Panc1 (cell line): ENCODE measurements at regions not wholly inside any gene's neighbourhood (a gene's known extent, or its start where the extent isn't known, plus 50 kb on each side); places are given as distances from the start of the nearest gene placed in this dataset.
A peak's percentile ranks its signal among the peaks of the same experiment; 100 is the strongest.

Experiments used
- ATAC-seq: fragments of 200-7000 bp; cut with Tn5 transposase; 2 replicates; pipeline ENCODE4 v1.9.1; 2020; ENCODE audit warnings: mild to moderate bottlenecking, moderate library complexity
- BruUV-seq: library from RNA; stranded (reverse); fragments of 400-500 nt; replicated peaks from 2 replicates; lab custom pipeline; 2021; lab: Mats Ljungman, UMichigan
- CTCF ChIA-PET: fragments of 300-600 bp; sonication (Branson Sonifier 250); formaldehyde crosslinking; loops from one replicate; lab custom pipeline; 2022; ENCODE audit warnings: antibody characterized with exemption; lab: Charles Lee
- POLR2A ChIA-PET: fragments of 300-600 bp; sonication (Branson Sonifier 250); formaldehyde crosslinking; loops from one replicate; lab custom pipeline; 2022; ENCODE audit warnings: antibody characterized with exemption; lab: Charles Lee
- DNase-seq: peaks from one replicate; pipeline ENCODE4 v3.0.0-alpha.2; 2010; ENCODE audit warnings: low read depth, low spot score
- H3K27ac ChIP-seq: 2 replicates; pipeline ENCODE4 v1.5.1; 2011; ENCODE audit warnings: mild to moderate bottlenecking, low read length, inconsistent platforms
- H3K27me3 ChIP-seq: fragments of 200-500 bp; sonication (Bioruptor generic); 2 replicates; pipeline ENCODE4 v1.6.0; 2014; ENCODE audit warnings: low read length, inconsistent platforms; ENCODE audit not compliant: control insufficient read depth, insufficient read depth
- H3K36me3 ChIP-seq: fragments of 200-500 bp; sonication (Bioruptor generic); 2 replicates; pipeline ENCODE4 v1.5.1; 2014; ENCODE audit warnings: inconsistent platforms, mild to moderate bottlenecking, low read length, moderate library complexity; ENCODE audit not compliant: control insufficient read depth, insufficient read depth
- H3K4me1 ChIP-seq: 2 replicates; pipeline ENCODE4 v1.5.1; 2011; ENCODE audit warnings: inconsistent platforms, mild to moderate bottlenecking, low read length, moderate library complexity; ENCODE audit not compliant: control insufficient read depth, insufficient read depth
- H3K4me3 ChIP-seq, 2 experiments: 2 replicates each; pipeline ENCODE4 v1.5.1; 2011 to 2012; ENCODE audit warnings: low read depth in 2 of 2, low read length in 2 of 2, mild to moderate bottlenecking in 2 of 2, inconsistent platforms in 1 of 2, moderate library complexity in 1 of 2
- H3K9me3 ChIP-seq: fragments of 200-500 bp; sonication (Bioruptor generic); 2 replicates; pipeline ENCODE4 v1.5.1; 2014; ENCODE audit warnings: low read depth, mild to moderate bottlenecking, inconsistent platforms, low read length, moderate library complexity; ENCODE audit not compliant: control insufficient read depth, insufficient read depth
- POLR2AphosphoS5 ChIP-seq: IDR thresholded peaks from 2 replicates; pipeline ENCODE4 v1.6.1; 2012; ENCODE audit warnings: mild to moderate bottlenecking, low read depth, low read length, moderate library complexity
- SIN3A ChIP-seq: IDR thresholded peaks from 2 replicates; pipeline ENCODE4 v1.6.1; 2012; ENCODE audit warnings: low read depth, mild to moderate bottlenecking, low read length, moderate library complexity, borderline replicate concordance; ENCODE audit not compliant: insufficient read depth
- TCF7L2 ChIP-seq: IDR thresholded peaks from 2 replicates; pipeline ENCODE4 v1.6.1; 2011; ENCODE audit warnings: mild to moderate bottlenecking, low read depth, low read length, inconsistent platforms
- in situ Hi-C: cut with HindIII; loops from 2 replicates; pipeline ENCODE4 v1.10.0; 2016; ENCODE audit warnings: low sequenced_read_pairs, low pct_unique_long_range_greater_than_20kb
- intact Hi-C: fragments of 100-400 bp; cut with micrococcal nuclease; formaldehyde crosslinking; loops from one replicate; pipeline ENCODE4 v1.10.0; 2022; ENCODE audit not compliant: unreplicated experiment
- TF ChIP-seq, protein P1 (sequence below), 2 experiments: IDR thresholded peaks; 2 replicates each; pipeline ENCODE4 v1.6.1; 2011 to 2012; ENCODE audit warnings: low read depth in 2 of 2, control low read depth in 1 of 2, low read length in 1 of 2, mild to moderate bottlenecking in 1 of 2, moderate library complexity in 1 of 2; ENCODE audit not compliant: insufficient read depth in 1 of 2
- TF ChIP-seq, protein P2 (sequence below): fragments of 450-650 bp; IDR thresholded peaks from 2 replicates; pipeline ENCODE4 v1.5.1; 2017; ENCODE audit warnings: mild to moderate bottlenecking

DNA sequence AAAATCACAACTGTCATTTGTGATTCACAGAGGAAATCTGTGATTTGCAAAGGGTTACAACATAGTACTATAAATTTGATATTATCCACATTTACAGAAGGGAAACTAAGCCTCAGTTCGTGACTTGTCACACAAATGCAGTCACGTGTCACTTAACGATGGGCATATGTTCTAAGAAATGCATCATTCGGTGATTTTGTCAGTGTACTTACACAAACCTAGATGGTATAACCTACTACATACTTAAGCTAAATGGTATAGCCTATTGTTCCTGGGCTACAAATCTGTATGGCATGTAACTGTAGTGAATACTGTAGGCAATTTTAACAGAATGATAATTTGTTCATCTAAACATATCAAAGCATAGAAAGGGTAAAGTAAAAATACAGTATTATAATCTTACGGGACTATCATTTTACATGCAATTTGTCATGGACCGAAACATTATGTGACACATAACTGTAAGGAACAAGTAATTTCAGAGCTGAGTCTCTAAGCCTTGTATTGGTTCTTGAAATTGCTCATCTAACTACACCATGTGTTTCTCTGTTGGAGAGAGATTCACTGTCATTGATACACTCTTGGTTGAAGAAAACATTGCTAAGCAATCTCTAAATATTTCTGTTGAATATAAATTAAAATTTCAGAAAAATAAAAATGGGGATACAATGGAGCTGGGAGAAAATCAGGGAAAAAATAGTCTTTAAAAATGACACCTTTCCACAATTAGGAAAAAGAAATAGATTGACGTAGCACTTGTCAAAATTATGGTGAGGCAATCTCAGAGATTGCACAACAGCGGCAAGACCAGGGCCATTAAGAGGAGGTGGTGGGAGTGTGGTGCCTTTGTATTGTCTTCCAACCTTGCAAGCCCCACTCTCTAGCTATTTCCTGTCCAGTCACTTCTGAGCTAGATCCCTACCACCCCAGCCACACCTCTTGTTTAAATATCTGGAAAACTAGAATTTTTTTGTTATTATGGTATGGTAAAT is 645.8 kb upstream of the TBL1XR1 start:
- CTCF ChIA-PET = no interaction called here
- TF ChIP-seq POLR2AphosphoS5 (no peak), TCF7L2 (no peak), SIN3A (no peak)
- TF ChIP-seq, protein P1, sequence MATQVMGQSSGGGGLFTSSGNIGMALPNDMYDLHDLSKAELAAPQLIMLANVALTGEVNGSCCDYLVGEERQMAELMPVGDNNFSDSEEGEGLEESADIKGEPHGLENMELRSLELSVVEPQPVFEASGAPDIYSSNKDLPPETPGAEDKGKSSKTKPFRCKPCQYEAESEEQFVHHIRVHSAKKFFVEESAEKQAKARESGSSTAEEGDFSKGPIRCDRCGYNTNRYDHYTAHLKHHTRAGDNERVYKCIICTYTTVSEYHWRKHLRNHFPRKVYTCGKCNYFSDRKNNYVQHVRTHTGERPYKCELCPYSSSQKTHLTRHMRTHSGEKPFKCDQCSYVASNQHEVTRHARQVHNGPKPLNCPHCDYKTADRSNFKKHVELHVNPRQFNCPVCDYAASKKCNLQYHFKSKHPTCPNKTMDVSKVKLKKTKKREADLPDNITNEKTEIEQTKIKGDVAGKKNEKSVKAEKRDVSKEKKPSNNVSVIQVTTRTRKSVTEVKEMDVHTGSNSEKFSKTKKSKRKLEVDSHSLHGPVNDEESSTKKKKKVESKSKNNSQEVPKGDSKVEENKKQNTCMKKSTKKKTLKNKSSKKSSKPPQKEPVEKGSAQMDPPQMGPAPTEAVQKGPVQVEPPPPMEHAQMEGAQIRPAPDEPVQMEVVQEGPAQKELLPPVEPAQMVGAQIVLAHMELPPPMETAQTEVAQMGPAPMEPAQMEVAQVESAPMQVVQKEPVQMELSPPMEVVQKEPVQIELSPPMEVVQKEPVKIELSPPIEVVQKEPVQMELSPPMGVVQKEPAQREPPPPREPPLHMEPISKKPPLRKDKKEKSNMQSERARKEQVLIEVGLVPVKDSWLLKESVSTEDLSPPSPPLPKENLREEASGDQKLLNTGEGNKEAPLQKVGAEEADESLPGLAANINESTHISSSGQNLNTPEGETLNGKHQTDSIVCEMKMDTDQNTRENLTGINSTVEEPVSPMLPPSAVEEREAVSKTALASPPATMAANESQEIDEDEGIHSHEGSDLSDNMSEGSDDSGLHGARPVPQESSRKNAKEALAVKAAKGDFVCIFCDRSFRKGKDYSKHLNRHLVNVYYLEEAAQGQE (IDR thresholded peaks at IDR 0.05; ENCODE audit: insufficient read depth in 1 of 2, low read depth in 2 of 2, low read length in 1 of 2) = no peak
- TF ChIP-seq, protein P2, sequence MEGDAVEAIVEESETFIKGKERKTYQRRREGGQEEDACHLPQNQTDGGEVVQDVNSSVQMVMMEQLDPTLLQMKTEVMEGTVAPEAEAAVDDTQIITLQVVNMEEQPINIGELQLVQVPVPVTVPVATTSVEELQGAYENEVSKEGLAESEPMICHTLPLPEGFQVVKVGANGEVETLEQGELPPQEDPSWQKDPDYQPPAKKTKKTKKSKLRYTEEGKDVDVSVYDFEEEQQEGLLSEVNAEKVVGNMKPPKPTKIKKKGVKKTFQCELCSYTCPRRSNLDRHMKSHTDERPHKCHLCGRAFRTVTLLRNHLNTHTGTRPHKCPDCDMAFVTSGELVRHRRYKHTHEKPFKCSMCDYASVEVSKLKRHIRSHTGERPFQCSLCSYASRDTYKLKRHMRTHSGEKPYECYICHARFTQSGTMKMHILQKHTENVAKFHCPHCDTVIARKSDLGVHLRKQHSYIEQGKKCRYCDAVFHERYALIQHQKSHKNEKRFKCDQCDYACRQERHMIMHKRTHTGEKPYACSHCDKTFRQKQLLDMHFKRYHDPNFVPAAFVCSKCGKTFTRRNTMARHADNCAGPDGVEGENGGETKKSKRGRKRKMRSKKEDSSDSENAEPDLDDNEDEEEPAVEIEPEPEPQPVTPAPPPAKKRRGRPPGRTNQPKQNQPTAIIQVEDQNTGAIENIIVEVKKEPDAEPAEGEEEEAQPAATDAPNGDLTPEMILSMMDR = no peak

DNA sequence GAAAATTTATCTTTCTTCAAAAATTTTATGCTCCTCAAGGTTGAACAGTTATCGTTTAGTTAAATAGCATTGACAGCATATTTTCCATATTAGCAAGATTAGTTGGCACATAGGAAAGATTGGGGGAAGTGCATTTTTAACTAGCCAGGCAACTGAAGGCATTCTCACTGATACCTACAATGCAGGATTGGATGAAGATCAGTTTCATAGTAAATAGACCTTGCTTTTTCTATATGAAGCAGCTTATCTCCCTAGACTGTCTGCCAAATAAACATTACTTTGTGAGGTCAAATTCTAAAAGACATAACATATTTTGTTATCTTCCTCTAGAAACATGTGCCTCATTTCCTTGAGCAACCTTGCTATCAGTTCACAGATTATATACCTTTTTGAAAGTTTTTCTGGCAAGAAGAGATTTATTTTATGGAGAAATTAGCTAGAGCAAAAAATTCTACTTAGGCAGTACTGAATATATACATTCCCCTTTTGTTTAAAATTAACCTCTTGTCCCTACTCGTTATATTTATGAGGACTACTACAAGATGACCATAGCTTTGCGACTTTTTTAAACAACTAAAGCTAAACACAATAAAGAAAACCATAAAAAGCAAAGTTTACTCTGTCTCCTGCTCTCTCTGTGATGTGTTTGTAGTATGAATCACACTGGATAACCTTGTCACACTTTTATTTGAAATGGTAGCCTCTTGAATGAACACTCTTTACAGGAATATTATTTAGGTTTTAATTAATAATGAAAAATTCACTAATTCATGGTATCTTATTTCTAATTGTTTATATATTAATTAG is 654.9 kb upstream of the TBL1XR1 start:
- CTCF ChIA-PET = interaction anchor here (0.6 kb wide), 1 partner anchor 609 kb away, joined by 3 read pairs; no protein-coding TSS in a partner anchor
- in situ Hi-C loops (no loop called here), intact Hi-C loops (no loop called here)

More for the DNA sequence above, 645.8 kb upstream of the TBL1XR1 start:
- POLR2A ChIA-PET = no interaction called here
- H3K4me1 ChIP-seq = no peaks in the 10 kb centered on the region
- H3K27ac ChIP-seq = peak overlapping the region; percentile 37; the same call in 1 of the 2 replicates
- intact Hi-C loops = no loop called here
- DNase-seq = no peak
- H3K27me3 ChIP-seq = no peaks in the 10 kb centered on the region
- no TSS peak for BruUV-seq
- in situ Hi-C loops = no loop called here
- no peak for ATAC-seq
- no peaks in the 10 kb centered on the region for H3K36me3 ChIP-seq
- H3K9me3 ChIP-seq = no peaks in the 10 kb centered on the region
- H3K4me3 ChIP-seq = no peak overlapping the region

More for the DNA sequence above, 654.9 kb upstream of the TBL1XR1 start:
- TF ChIP-seq, protein P1 (IDR thresholded peaks at IDR 0.05; ENCODE audit: insufficient read depth in 1 of 2, low read depth in 2 of 2, low read length in 1 of 2) = 0 out of 4 replicates have a peak, but pooled peaks of 1 of the 2 experiments have one; percentile 29
- TF ChIP-seq SIN3A (no peak), TCF7L2 (peak; percentile 95), POLR2AphosphoS5 (peak; percentile 45; the same call in 1 of the 2 replicates)
- peaks cover 8% of the 10 kb centered on the region for H3K4me1 ChIP-seq
- POLR2A ChIA-PET = no interaction called here
- no peaks in the 10 kb centered on the region for H3K27me3 ChIP-seq
- no peaks in the 10 kb centered on the region for H3K9me3 ChIP-seq
- BruUV-seq = no TSS peak
- peak; percentile 92 for ATAC-seq
- H3K36me3 ChIP-seq = no peaks in the 10 kb centered on the region
- no peak for DNase-seq
- H3K27ac ChIP-seq = peak overlapping the region; percentile 82
- H3K4me3 ChIP-seq = no peak overlapping the region
